GM13976 (cell line): ENCODE measurements at regions not wholly inside any gene's neighbourhood (a gene's known extent, or its start where the extent isn't known, plus 50 kb on each side); places are given as distances from the start of the nearest gene placed in this dataset.

ENCODE experiments used
- DNase-seq: peaks from one replicate; pipeline ENCODE4 v3.0.0; 2012; ENCODE audit warnings: low spot score
- CTCF ChIP-seq: IDR thresholded peaks from 2 replicates; pipeline ENCODE4 v1.5.1; 2012; ENCODE audit warnings: borderline replicate concordance, mild to moderate bottlenecking; ENCODE audit not compliant: insufficient read depth; ENCODE audit errors: extremely low read depth, missing control alignments, control extremely low read depth
- in situ Hi-C: fragments of 300-500 bp; cut with MboI; formaldehyde crosslinking; loops from one replicate; pipeline ENCODE4 v1.12.0; 2022; ENCODE audit warnings: low sequenced_read_pairs, mixed read lengths, inconsistent platforms; ENCODE audit not compliant: unreplicated experiment

- no peak for TF ChIP-seq CTCF
- in situ Hi-C loops: no loop called here
- no peak for DNase-seq
Measured at GRCh38 chr3:135811651-135812050, 153.9 kb upstream of the PPP2R3A start.

- in situ Hi-C loops: no loop called here
- no peak for TF ChIP-seq CTCF
- no peak for DNase-seq
Measured at GRCh38 chr3:135812057-135812456, 153.5 kb upstream of the PPP2R3A start.

GRCh38 chr3:135834465-135834864 is 131.1 kb upstream of the PPP2R3A start:
- TF ChIP-seq CTCF: no peak
- DNase-seq: no peak
- in situ Hi-C loops: no loop called here

GRCh38 chr3:135837977-135838631 is 127.4 kb upstream of the PPP2R3A start:
- DNase-seq: no peak
- in situ Hi-C loops: no loop called here
- TF ChIP-seq CTCF: no peak

- no peak for DNase-seq
- TF ChIP-seq CTCF: no peak
- in situ Hi-C loops: no loop called here
Measured at GRCh38 chr3:135840436-135840835, 125.1 kb upstream of the PPP2R3A start.

- DNase-seq: no peak
- in situ Hi-C loops: no loop called here
- TF ChIP-seq CTCF: no peak
Measured at GRCh38 chr3:135844386-135844785, 121.1 kb upstream of the PPP2R3A start.

GRCh38 chr3:135848051-135848450 is 117.5 kb upstream of the PPP2R3A start:
- in situ Hi-C loops: no loop called here
- DNase-seq: no peak
- no peak for TF ChIP-seq CTCF
